ENCODE measurements at regions not wholly inside any gene's neighbourhood (a gene's known extent, or its start where the extent isn't known, plus 50 kb on each side); places are given as distances from the start of the nearest gene placed in this dataset.

GRCh38 chr3:148532774-148533173 is 164.9 kb upstream of the AGTR1 start:
- Mint-ChIP-seq H3K4me1 (no peaks in the 10 kb centered on the region), H3K9me3 (no peaks in the 10 kb centered on the region), H3K27me3 (ENCODE audit: low read depth) (no peaks in the 10 kb centered on the region), H3K27ac (ENCODE audit: unreplicated experiment) (no peak overlapping the region), H3K4me3 (no peak overlapping the region), H3K36me3 (ENCODE audit: low read depth) (no peaks in the 10 kb centered on the region)
- DNase-seq (ENCODE audit: low read depth, low spot score) = no peak
- no peak for TF ChIP-seq CTCF (conservative IDR thresholded peaks at IDR 0.05)

- TF ChIP-seq CTCF (conservative IDR thresholded peaks at IDR 0.05) = no peak
- Mint-ChIP-seq H3K4me3 (no peak overlapping the region), H3K36me3 (ENCODE audit: low read depth) (no peaks in the 10 kb centered on the region), H3K27me3 (ENCODE audit: low read depth) (no peaks in the 10 kb centered on the region), H3K27ac (ENCODE audit: unreplicated experiment) (no peak overlapping the region), H3K9me3 (no peaks in the 10 kb centered on the region), H3K4me1 (no peaks in the 10 kb centered on the region)
- no peak for DNase-seq (ENCODE audit: low read depth, low spot score)
Observed at GRCh38 chr3:148534089-148534988, 163.4 kb upstream of the AGTR1 start.

GRCh38 chr3:148535001-148535400 is 162.7 kb upstream of the AGTR1 start:
- no peaks in the 10 kb centered on the region for H3K36me3 Mint-ChIP-seq (ENCODE audit: low read depth)
- H3K27ac Mint-ChIP-seq (ENCODE audit: unreplicated experiment) = no peak overlapping the region
- DNase-seq (ENCODE audit: low read depth, low spot score) = no peak
- no peak overlapping the region for H3K4me3 Mint-ChIP-seq
- no peak for TF ChIP-seq CTCF (conservative IDR thresholded peaks at IDR 0.05)
- H3K9me3 Mint-ChIP-seq = peaks cover 2% of the 10 kb centered on the region
- H3K4me1 Mint-ChIP-seq = no peaks in the 10 kb centered on the region
- H3K27me3 Mint-ChIP-seq (ENCODE audit: low read depth) = no peaks in the 10 kb centered on the region

- Mint-ChIP-seq H3K27ac (ENCODE audit: unreplicated experiment) (no peak overlapping the region), H3K27me3 (ENCODE audit: low read depth) (no peaks in the 10 kb centered on the region), H3K36me3 (ENCODE audit: low read depth) (no peaks in the 10 kb centered on the region), H3K4me1 (no peaks in the 10 kb centered on the region), H3K9me3 (peaks cover 2% of the 10 kb centered on the region), H3K4me3 (no peak overlapping the region)
- no peak for DNase-seq (ENCODE audit: low read depth, low spot score)
- TF ChIP-seq CTCF (conservative IDR thresholded peaks at IDR 0.05) = no peak
Observed at GRCh38 chr3:148540266-148540665, 157.4 kb upstream of the AGTR1 start.

GRCh38 chr3:148540851-148541250 is 156.9 kb upstream of the AGTR1 start:
- H3K4me3 Mint-ChIP-seq = no peak overlapping the region
- H3K27me3 Mint-ChIP-seq (ENCODE audit: low read depth) = no peaks in the 10 kb centered on the region
- peaks cover 2% of the 10 kb centered on the region for H3K9me3 Mint-ChIP-seq
- H3K36me3 Mint-ChIP-seq (ENCODE audit: low read depth) = no peaks in the 10 kb centered on the region
- H3K27ac Mint-ChIP-seq (ENCODE audit: unreplicated experiment) = no peak overlapping the region
- TF ChIP-seq CTCF (conservative IDR thresholded peaks at IDR 0.05) = no peak
- DNase-seq (ENCODE audit: low read depth, low spot score) = no peak
- no peaks in the 10 kb centered on the region for H3K4me1 Mint-ChIP-seq

Measured in neural crest cell (in vitro differentiated cells).